HK-2 (cell line): ENCODE measurements at regions not wholly inside any gene's neighbourhood (a gene's known extent, or its start where the extent isn't known, plus 50 kb on each side); places are given as distances from the start of the nearest gene placed in this dataset.

Source experiments
- DNase-seq: peaks from one replicate; pipeline ENCODE4 v3.0.0-alpha.2; 2018; ENCODE audit not compliant: unreplicated experiment

GRCh38 chr1:173400387-173400995, 76.6 kb upstream of the PRDX6 start:
- DNase-seq = no peak

DNA sequence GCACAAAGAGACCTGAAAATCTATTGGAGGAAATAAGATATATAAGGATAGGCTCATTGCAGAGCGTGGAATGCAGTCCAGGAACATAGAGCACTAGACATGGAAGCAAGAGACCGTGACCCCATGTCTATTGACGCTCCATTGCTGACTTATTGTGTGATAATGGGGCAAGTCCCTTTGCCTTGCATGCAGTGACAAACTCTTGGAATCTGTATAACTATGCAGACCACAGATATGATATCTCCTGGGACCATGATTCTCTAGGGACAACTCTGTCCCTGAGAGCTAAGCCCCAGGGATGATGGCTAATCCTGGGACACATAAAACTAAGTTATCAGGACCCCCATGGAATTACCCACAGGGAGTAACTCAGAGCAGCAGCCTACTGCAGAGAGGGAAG, 73.1 kb upstream of the PRDX6 start:
- no peak for DNase-seq

DNA sequence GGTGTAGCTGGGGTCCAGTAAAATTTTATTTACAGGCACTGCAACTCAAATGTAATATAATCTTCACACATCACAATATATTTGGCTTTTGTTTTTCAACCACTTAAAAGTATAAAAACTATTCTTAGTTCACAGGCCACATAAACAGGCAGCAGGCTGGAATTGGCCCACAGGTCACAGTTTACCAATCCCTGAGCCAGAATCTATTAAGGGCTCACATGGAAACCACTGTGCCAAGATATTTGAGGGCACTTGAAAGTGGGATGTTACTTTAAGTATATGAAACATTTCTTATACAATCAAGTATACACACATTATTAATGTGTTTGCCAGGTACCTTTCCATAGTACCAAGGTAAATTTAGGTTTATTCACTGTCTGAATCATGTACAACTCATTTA, 71.9 kb upstream of the PRDX6 start:
- DNase-seq = no peak

DNA sequence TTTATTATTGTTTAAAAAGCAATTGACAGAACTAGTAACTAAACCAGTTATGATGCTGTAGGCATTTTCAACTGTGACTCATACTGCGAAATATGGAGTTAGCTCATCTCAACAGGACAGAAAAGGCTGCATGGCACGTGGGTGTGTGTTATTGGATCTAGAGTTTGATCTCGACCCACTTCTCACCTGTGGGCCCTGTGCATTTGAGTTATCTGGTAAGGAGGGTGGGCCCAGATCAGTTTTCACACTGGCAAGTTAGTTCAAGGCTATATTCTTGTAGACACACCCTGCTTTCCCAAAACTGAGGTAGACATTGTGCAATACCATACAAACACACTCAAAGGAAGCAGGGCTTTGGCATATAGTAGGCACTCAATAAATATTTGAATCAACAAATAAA, 71.3 kb upstream of the PRDX6 start:
- no peak for DNase-seq

GRCh38 chr1:173406783-173407230, 70.3 kb upstream of the PRDX6 start:
- no peak for DNase-seq

GRCh38 chr1:173407846-173408245, 69.3 kb upstream of the PRDX6 start:
- no peak for DNase-seq

- DNase-seq = no peak
Measured at GRCh38 chr1:173408886-173409285, 68.2 kb upstream of the PRDX6 start.

- DNase-seq = no peak
Measured at GRCh38 chr1:173409613-173410012, 67.5 kb upstream of the PRDX6 start.

GRCh38 chr1:173410133-173410793, 66.9 kb upstream of the PRDX6 start:
- no peak for DNase-seq

DNA sequence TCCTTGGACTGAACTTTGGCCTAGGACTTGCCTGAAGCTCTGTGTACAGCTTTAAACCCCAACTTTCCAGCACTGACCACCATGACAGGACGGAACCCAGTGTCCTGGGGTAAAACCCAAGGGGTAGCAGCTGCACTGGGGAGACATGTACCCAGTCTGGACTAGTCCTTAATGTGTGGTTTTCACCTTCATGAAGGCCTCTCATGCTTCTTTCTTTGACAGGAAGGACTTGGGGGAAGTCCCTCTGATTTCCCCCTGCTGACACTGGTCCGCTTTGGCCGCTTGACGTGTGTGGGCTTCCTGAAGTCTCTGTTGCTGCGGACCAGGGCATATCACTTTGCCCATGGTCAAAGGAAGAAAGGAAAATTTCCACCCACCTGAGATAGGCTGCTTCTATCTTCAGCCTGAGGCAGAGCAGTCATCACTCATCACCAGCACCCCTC, 66.3 kb upstream of the PRDX6 start:
- no peak for DNase-seq

- DNase-seq = peak; percentile 22
Measured at GRCh38 chr1:173411835-173412742, 65.0 kb upstream of the PRDX6 start.

GRCh38 chr1:173413271-173413707, 63.8 kb upstream of the PRDX6 start:
- no peak for DNase-seq

GRCh38 chr1:173414136-173414535, 63.0 kb upstream of the PRDX6 start:
- no peak for DNase-seq

DNA sequence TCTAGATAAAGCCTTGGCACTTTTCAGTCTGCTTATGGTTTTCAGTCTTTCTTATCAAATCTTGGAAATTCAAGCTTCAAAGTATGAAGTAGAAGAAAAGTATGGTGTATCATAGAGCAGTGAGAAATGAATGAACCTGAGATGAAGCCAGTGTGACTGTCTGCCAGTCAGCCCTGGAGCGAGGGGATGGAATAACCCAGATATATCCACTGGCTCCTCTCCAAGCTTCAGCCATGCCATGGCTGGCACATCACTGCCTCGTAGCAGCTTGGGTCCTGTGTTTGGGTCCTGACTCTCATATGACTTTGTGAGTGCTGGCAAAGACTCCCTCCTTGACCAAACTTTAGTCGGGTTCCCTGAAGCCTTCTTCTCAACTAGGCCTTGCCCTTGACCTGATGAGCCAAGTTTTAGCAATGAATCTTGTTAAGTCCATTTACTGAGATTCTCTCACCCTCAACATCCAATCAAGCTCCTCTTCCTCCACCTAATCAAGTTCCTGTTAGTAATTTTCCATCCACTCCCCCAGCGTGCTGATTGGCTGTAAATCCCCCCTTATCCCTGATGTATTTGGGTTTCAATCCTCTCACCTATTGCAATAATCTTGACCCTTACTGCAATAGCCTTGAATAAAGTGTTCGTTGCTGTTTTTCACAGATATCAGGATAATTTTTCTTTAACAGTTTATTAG, 62.5 kb upstream of the PRDX6 start:
- DNase-seq = no peak

DNA sequence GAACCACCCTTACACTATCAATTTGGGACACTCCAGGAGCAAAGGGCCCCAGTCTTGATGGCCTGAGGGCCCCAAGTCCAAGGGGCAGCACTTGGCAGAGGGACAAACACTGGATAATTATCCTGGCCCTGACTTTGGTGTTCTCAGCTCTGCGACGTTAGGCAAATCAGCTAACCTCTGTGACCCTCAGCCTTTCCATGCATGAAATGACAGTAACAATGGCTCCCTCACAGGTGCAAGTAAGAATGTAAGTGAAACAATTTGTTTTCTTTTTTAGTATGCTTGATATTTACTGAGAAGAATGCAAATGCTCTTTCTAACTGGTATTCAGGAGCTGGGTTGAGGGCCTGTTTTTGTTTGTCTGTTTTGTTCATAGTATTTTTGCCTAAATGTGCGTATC, 61.6 kb upstream of the PRDX6 start:
- no peak for DNase-seq

GRCh38 chr1:173415905-173416450, 61.2 kb upstream of the PRDX6 start:
- DNase-seq = no peak

DNA sequence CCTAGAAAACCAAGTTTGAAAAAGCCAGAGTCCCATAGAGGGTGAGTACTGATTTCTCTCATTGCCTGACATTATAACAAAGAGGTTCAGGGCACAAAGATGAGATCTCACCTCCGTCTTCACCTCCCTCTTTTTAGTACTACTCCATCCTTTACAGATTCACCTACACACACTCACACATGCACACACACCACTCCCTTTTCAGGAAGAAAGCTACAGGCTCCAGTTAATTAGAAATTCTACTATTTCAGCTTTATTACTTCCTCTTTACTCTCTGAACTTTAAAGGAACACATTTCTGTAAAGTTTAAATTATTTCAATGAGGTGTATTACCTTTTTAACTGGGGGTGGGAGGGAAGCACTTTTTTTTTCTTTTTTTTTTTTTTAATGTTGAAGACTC, 59.6 kb upstream of the PRDX6 start:
- DNase-seq = no peak

DNA sequence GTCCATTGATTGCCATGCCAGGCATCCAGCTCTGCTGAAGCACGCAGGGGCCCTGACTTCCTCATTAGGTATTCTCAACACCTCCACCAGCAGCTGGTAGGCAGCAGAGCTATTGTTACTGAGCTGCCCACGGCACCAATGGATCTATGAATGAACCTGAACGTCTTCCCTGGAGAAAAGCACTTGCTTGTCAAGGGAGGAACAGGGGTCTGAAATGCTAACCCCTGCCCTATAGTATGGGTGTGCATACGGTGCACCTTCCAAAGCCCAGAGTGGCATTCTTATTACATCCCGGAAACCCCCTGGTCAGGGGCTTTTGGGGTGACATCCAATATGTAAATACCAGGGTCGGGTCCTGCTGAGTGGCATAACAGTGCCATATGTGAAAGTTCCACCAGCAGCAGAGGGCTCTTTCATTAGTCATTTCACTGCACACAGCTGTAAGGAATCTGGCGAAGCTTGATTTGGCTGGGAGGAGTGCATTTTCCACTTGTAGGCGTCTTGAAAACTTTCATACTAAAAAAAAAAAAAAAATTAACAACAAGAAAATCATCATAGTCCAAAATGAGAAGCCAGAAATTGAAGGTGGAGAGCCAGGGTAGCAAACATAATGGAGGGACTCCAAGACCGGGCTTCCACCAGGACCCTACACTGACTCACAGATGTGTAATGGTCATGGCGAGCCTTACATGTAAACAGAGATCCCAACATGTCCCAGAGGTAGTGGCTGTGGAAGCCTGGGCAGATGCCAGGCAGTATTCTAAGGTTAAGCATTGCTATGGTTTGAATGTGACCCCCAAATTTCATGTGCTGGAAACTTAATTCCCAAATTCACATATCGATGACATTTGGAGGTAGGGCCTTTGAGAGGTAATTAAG, 58.8 kb upstream of the PRDX6 start:
- DNase-seq = no peak

DNA sequence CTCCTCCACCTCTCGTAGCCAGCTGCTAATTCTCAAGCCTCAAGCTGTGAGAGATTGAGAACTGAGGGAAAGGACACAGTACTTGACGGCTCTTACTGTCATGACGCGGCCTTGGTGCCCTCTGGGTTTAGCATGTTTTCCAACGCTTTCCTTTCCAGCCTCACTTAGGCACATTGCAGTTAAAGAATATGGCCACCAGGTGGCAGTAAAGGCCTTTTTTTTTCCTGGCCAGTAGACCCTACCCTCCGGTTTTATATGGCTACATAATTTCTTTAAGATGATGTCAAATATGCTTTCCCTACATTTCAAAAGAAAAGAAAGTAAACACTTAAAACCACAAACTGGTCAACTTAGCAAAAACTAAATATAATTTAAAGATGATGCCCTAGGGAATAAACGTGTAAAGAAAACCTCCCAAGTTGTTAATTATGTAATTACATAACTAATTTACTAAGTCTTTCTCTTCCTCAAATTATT, 56.8 kb upstream of the PRDX6 start:
- peak; percentile 78 for DNase-seq

DNA sequence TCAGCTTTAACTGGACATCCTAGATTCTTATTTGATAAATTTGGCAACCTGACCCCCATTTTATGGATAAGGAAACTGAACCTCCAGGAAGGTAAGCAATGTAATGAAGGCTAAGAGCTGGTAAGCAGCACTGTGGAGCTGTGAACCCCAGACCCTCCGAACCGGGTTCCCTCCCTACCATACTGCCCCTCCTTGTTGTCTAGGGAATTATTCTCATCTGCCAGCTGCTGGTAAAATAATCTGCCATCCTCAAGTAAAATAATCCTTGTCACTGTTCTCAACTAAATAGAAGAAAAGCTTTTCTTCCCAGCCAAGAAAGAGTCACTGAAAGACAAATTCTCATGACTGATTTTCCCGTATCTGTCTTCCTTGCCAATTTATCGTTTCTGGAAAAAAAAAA, 55.8 kb upstream of the PRDX6 start:
- no peak for DNase-seq

DNA sequence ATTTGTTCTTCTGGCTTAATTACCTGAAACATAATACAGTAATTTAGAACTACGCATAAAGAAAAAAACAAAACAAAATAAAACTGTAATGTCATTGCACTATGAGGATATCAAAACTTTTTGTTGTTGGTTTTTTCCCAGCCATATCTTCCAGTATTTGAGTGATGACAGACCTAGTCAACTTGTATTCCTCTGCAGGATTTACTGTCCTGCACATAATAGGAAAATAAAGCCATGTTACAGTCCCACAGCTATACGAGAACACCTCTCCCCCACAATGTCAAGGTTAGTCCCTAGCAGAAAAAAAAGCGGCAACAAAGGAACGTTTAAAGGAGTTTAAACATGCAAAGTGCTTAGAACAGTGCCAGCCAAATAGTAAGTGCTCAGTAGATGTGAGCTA, 55.3 kb upstream of the PRDX6 start:
- DNase-seq = no peak
